NCI-H128 (cell line): ENCODE measurements at regions not wholly inside any gene's neighbourhood (a gene's known extent, or its start where the extent isn't known, plus 50 kb on each side); places are given as distances from the start of the nearest gene placed in this dataset.
"Not testable (repeated sequence)": the region's sequence is repeated elsewhere in the genome, so short reads cannot be mapped to it uniquely, and the experiment has no call there.

Experiments
- DNase-seq: peaks from one replicate; lab custom pipeline; 2025; ENCODE audit not compliant: unreplicated experiment; lab: John Stamatoyannopoulos, UW

- no peak for DNase-seq
Observed at GRCh38 chr2:83901317-83901716, 557.8 kb downstream of the SUCLG1 start.

GRCh38 chr2:83900862-83901261 is 558.2 kb downstream of the SUCLG1 start:
- DNase-seq = no peak

- DNase-seq = no peak
Observed at GRCh38 chr2:83899271-83899670, 559.8 kb downstream of the SUCLG1 start.

GRCh38 chr2:83894976-83895375 is 564.1 kb downstream of the SUCLG1 start:
- no peak for DNase-seq

- no peak for DNase-seq
Observed at GRCh38 chr2:83887757-83888156, 571.3 kb downstream of the SUCLG1 start.

GRCh38 chr2:83879127-83879526 is 580.0 kb downstream of the SUCLG1 start:
- no peak for DNase-seq

- not testable (repeated sequence) for DNase-seq
Observed at GRCh38 chr2:83877261-83877660, 581.8 kb downstream of the SUCLG1 start.

GRCh38 chr2:83874712-83875430 is 584.2 kb downstream of the SUCLG1 start:
- no peak for DNase-seq

- no peak for DNase-seq
Observed at GRCh38 chr2:83874066-83874465, 585.0 kb downstream of the SUCLG1 start.

GRCh38 chr2:83873110-83873509 is 586.0 kb downstream of the SUCLG1 start:
- no peak for DNase-seq

GRCh38 chr2:83866211-83866610 is 592.9 kb downstream of the SUCLG1 start:
- DNase-seq = no peak

- DNase-seq = no peak
Observed at GRCh38 chr2:83862600-83862999, 596.5 kb downstream of the SUCLG1 start.

GRCh38 chr2:83860320-83860719 is 598.8 kb downstream of the SUCLG1 start:
- DNase-seq = no peak

GRCh38 chr2:83859553-83859952 is 599.5 kb downstream of the SUCLG1 start:
- no peak for DNase-seq

GRCh38 chr2:83851066-83851465 is 608.0 kb downstream of the SUCLG1 start:
- DNase-seq = no peak

- DNase-seq = no peak
Observed at GRCh38 chr2:83850071-83850725, 608.9 kb downstream of the SUCLG1 start.

GRCh38 chr2:83844490-83844889 is 614.6 kb downstream of the SUCLG1 start:
- no peak for DNase-seq

- no peak for DNase-seq
Observed at GRCh38 chr2:83842421-83842820, 616.7 kb downstream of the SUCLG1 start.

GRCh38 chr2:83837823-83838222 is 621.3 kb downstream of the SUCLG1 start:
- no peak for DNase-seq

- DNase-seq = no peak
Observed at GRCh38 chr2:83827618-83828017, 631.5 kb downstream of the SUCLG1 start.

- no peak for DNase-seq
Observed at GRCh38 chr2:83826577-83826976, 632.5 kb downstream of the SUCLG1 start.

- DNase-seq = no peak
Observed at GRCh38 chr2:83823229-83823628, 635.9 kb downstream of the SUCLG1 start.

GRCh38 chr2:83817511-83817910 is 641.6 kb downstream of the SUCLG1 start:
- DNase-seq = no peak
